Neural progenitor cell (in vitro differentiated cells): ENCODE measurements at regions not wholly inside any gene's neighbourhood (a gene's known extent, or its start where the extent isn't known, plus 50 kb on each side); places are given as distances from the start of the nearest gene placed in this dataset. TPM values are rescaled to one million over a fixed set of nuclear protein-coding genes. Genes with fewer than 3 reads are reported as not detected.

Experiments
- DNase-seq: peaks from one replicate; pipeline ENCODE4 v3.0.0-alpha.2; 2016; ENCODE audit warnings: low spot score
- H2AFZ ChIP-seq: fragments of 200-600 bp; sonication (generic); replicated peaks from 2 replicates; pipeline ENCODE4 v1.6.1; 2016; ENCODE audit warnings: antibody characterized with exemption
- H3F3A ChIP-seq: fragments of 200-600 bp; sonication (generic); 2 replicates; pipeline ENCODE4 v1.6.1; 2016; ENCODE audit warnings: antibody characterized with exemption, low read depth
- H3K27ac ChIP-seq: fragments of 200-600 bp; sonication (generic); 2 replicates; pipeline ENCODE4 v1.5.1; 2016; ENCODE audit warnings: mild to moderate bottlenecking
- H3K27me3 ChIP-seq: fragments of 200-600 bp; sonication (generic); 2 replicates; pipeline ENCODE4 v1.6.1; 2016; ENCODE audit warnings: mild to moderate bottlenecking, moderate library complexity
- H3K36me3 ChIP-seq: fragments of 200-600 bp; sonication (generic); 2 replicates; pipeline ENCODE4 v1.5.1; 2016
- H3K4me1 ChIP-seq: fragments of 200-600 bp; sonication (generic); 2 replicates; pipeline ENCODE4 v1.6.1; 2016; ENCODE audit warnings: mixed run types
- H3K4me2 ChIP-seq: fragments of 200-600 bp; sonication (generic); 2 replicates; pipeline ENCODE4 v1.6.1; 2016
- H3K4me3 ChIP-seq: fragments of 200-600 bp; sonication (generic); 2 replicates; pipeline ENCODE4 v1.5.1; 2016
- H3K79me2 ChIP-seq: fragments of 200-600 bp; sonication (generic); 2 replicates; pipeline ENCODE4 v1.6.1; 2016; ENCODE audit warnings: low read depth
- H3K9ac ChIP-seq: fragments of 200-600 bp; sonication (generic); 2 replicates; pipeline ENCODE4 v1.6.1; 2016
- H3K9me3 ChIP-seq: fragments of 200-600 bp; sonication (generic); 2 replicates; pipeline ENCODE4 v1.5.1; 2016; ENCODE audit warnings: low read depth
- H4K20me1 ChIP-seq: fragments of 200-600 bp; sonication (generic); 2 replicates; pipeline ENCODE4 v1.6.1; 2016; ENCODE audit warnings: low read depth
- H3K27ac Mint-ChIP-seq: 3 replicates; pipeline ENCODE4 v1.8.0; 2021; ENCODE audit warnings: mixed read lengths
- H3K27me3 Mint-ChIP-seq: 2 replicates; pipeline ENCODE4 v1.8.0; 2022; ENCODE audit warnings: low read depth, mild to moderate bottlenecking, inconsistent platforms, moderate library complexity, mixed read lengths; ENCODE audit not compliant: insufficient read depth
- H3K36me3 Mint-ChIP-seq: 3 replicates; pipeline ENCODE4 v1.8.0; 2021; ENCODE audit warnings: mixed read lengths
- H3K4me1 Mint-ChIP-seq: 3 replicates; pipeline ENCODE4 v1.8.0; 2021; ENCODE audit warnings: mixed read lengths
- H3K4me3 Mint-ChIP-seq: 3 replicates; pipeline ENCODE4 v1.8.0; 2021; ENCODE audit warnings: mild to moderate bottlenecking, moderate library complexity, mixed read lengths
- H3K9me3 Mint-ChIP-seq: 3 replicates; pipeline ENCODE4 v1.8.0; 2020; ENCODE audit warnings: mixed read lengths
- CTCF ChIP-seq: fragments of 200-600 bp; sonication (generic); IDR thresholded peaks from 2 replicates; pipeline ENCODE4 v1.5.1; 2017; ENCODE audit warnings: antibody characterized with exemption, mild to moderate bottlenecking
- EZH2 ChIP-seq: fragments of 200-600 bp; sonication (generic); IDR thresholded peaks from 2 replicates; pipeline ENCODE4 v1.6.1; 2017; ENCODE audit warnings: antibody characterized with exemption, mild to moderate bottlenecking, moderate library complexity
- EZH2phosphoT487 ChIP-seq: fragments of 200-600 bp; sonication (generic); IDR thresholded peaks from 2 replicates; pipeline ENCODE4 v1.6.1; 2017; ENCODE audit warnings: antibody characterized with exemption
- small RNA-seq: library from RNA; depleted of rRNA; stranded (forward); fragments of <200 nt; gene quantifications from one replicate; pipeline ENCODE3, GENCODE V24; 2015

GRCh38 chr6:80404889-80405288 is 298.4 kb downstream of the BCKDHB start:
- Mint-ChIP-seq H3K4me3 (no peak overlapping the region), H3K9me3 (peaks cover 27% of the 10 kb centered on the region), H3K36me3 (no peaks in the 10 kb centered on the region), H3K27me3 (no peaks in the 10 kb centered on the region), H3K4me1 (no peaks in the 10 kb centered on the region), H3K27ac (no peak overlapping the region)
- Histone ChIP-seq H3K79me2 (no peaks in the 10 kb centered on the region), H3K27me3 (no peaks in the 10 kb centered on the region), H3K4me1 (no peaks in the 10 kb centered on the region), H4K20me1 (no peaks in the 10 kb centered on the region), H3K9me3 (no peaks in the 10 kb centered on the region), H2AFZ (no peak overlapping the region), H3K36me3 (no peaks in the 10 kb centered on the region), H3K9ac (no peak overlapping the region), H3F3A (no peaks in the 10 kb centered on the region), H3K4me3 (no peak overlapping the region), H3K4me2 (no peak overlapping the region), H3K27ac (no peak overlapping the region)
- DNase-seq, result no peak
- no peak for TF ChIP-seq EZH2
- TF ChIP-seq EZH2phosphoT487, result no peak

GRCh38 chr6:80403365-80403764 is 296.9 kb downstream of the BCKDHB start:
- no peaks in the 10 kb centered on the region for H3K4me1 Mint-ChIP-seq
- no peaks in the 10 kb centered on the region for H3K27me3 Mint-ChIP-seq
- Histone ChIP-seq H3K4me3 (no peak overlapping the region), H3K36me3 (no peaks in the 10 kb centered on the region), H4K20me1 (no peaks in the 10 kb centered on the region), H3K9me3 (no peaks in the 10 kb centered on the region), H3K4me1 (no peaks in the 10 kb centered on the region), H3F3A (no peaks in the 10 kb centered on the region), H3K79me2 (no peaks in the 10 kb centered on the region), H3K9ac (no peak overlapping the region), H3K4me2 (no peak overlapping the region), H3K27me3 (no peaks in the 10 kb centered on the region), H2AFZ (no peak overlapping the region), H3K27ac (no peak overlapping the region)
- no peak for DNase-seq
- H3K9me3 Mint-ChIP-seq, result peaks cover 19% of the 10 kb centered on the region
- H3K4me3 Mint-ChIP-seq, result no peak overlapping the region
- H3K36me3 Mint-ChIP-seq, result no peaks in the 10 kb centered on the region
- TF ChIP-seq EZH2phosphoT487 (no peak), EZH2 (no peak), CTCF (no peak)
- no peak overlapping the region for H3K27ac Mint-ChIP-seq

- Histone ChIP-seq H3K4me1 (no peaks in the 10 kb centered on the region), H3K27ac (no peak overlapping the region), H3K4me3 (no peak overlapping the region), H3K27me3 (no peaks in the 10 kb centered on the region), H3F3A (no peaks in the 10 kb centered on the region), H3K9ac (no peak overlapping the region), H3K36me3 (no peaks in the 10 kb centered on the region), H2AFZ (no peak overlapping the region), H3K4me2 (no peak overlapping the region), H4K20me1 (no peaks in the 10 kb centered on the region), H3K9me3 (no peaks in the 10 kb centered on the region), H3K79me2 (no peaks in the 10 kb centered on the region)
- TF ChIP-seq EZH2phosphoT487 (no peak), CTCF (no peak), EZH2 (no peak)
- Mint-ChIP-seq H3K36me3 (no peaks in the 10 kb centered on the region), H3K9me3 (peaks cover 17% of the 10 kb centered on the region), H3K4me3 (no peak overlapping the region), H3K27ac (no peak overlapping the region), H3K27me3 (no peaks in the 10 kb centered on the region), H3K4me1 (no peaks in the 10 kb centered on the region)
- DNase-seq, result no peak
These were observed 295.8 kb downstream of the BCKDHB start for GRCh38 chr6:80402266-80402665.

Small RNA genes in the stretch of these regions (small RNA-seq; reads per million reads assigned to genes)
- gene AL596028.1, result not detected
- gene RNA5SP210, result not detected
